Uterus (tissue), 3 donors: ENCODE measurements at regions not wholly inside any gene's neighbourhood (a gene's known extent, or its start where the extent isn't known, plus 50 kb on each side); places are given as distances from the start of the nearest gene placed in this dataset.

Source experiments
- DNase-seq, 2 donors: peaks; one replicate each; pipeline ENCODE4 v3.0.0-alpha.2; 2019 to 2020
- H3K27ac ChIP-seq, 2 donors: fragments of 200-600 bp; sonication (generic); 1 replicate in 1 of 2; 2 replicates in 1 of 2; pipeline ENCODE4 v1.5.1; 2016 to 2018
- H3K27me3 ChIP-seq, 2 donors: fragments of 200-600 bp; sonication (generic); one replicate each; pipeline ENCODE4 v1.5.1; 2018 to 2019; ENCODE audit warnings: control low read depth in 1 of 2
- H3K36me3 ChIP-seq, 2 donors: fragments of 200-600 bp; sonication (generic); one replicate each; pipeline ENCODE4 v1.5.1; 2019; ENCODE audit warnings: control low read depth in 1 of 2
- H3K4me1 ChIP-seq, 2 donors: fragments of 200-600 bp; sonication (generic); one replicate each; pipeline ENCODE4 v1.5.1; 2018 to 2019; ENCODE audit warnings: control low read depth in 1 of 2
- H3K4me3 ChIP-seq, 2 donors: fragments of 200-600 bp; sonication (generic); 1 replicate in 1 of 2; 2 replicates in 1 of 2; pipeline ENCODE4 v1.5.1; 2018 to 2019; ENCODE audit warnings: mild to moderate bottlenecking in 1 of 2
- H3K9me3 ChIP-seq, 2 donors: fragments of 200-600 bp; sonication (generic); one replicate each; pipeline ENCODE4 v1.5.1; 2019; ENCODE audit warnings: control low read depth in 1 of 2
- POLR2A ChIP-seq, 2 donors: fragments of 450-650 bp; IDR thresholded peaks; one replicate each; pipeline ENCODE4 v1.6.1; 2016; ENCODE audit warnings: antibody characterized with exemption in 2 of 2, mild to moderate bottlenecking in 1 of 2, moderate library complexity in 1 of 2
- intact Hi-C: fragments of 100-400 bp; cut with DNase I; formaldehyde crosslinking; loops from one replicate; pipeline ENCODE4 v1.15.1; 2023; ENCODE audit warnings: low total_unique reads
- TF ChIP-seq, protein P1 (sequence below), 4 experiments: fragments of 200-600 bp in 2 of 4; fragments of 450-650 bp in 2 of 4; sonication (generic) in 2 of 4; IDR thresholded peaks; one replicate each; pipeline ENCODE4 v1.5.1; 2016 to 2019; ENCODE audit warnings: antibody characterized with exemption in 4 of 4, mild to moderate bottlenecking in 2 of 4, moderate library complexity in 1 of 4
- donor health status: DM: yes; HTN: yes; CAD: no.

GRCh38 chr6:132020138-132020581 is 69.0 kb upstream of the CCN2 start:
- H3K36me3 ChIP-seq, result no peaks in the 10 kb centered on the region
- H3K27me3 ChIP-seq, result no peaks in the 10 kb centered on the region
- H3K4me3 ChIP-seq, result no peak overlapping the region
- H3K27ac ChIP-seq, result peak overlapping the region; percentile 79 to 91
- no peaks in the 10 kb centered on the region for H3K9me3 ChIP-seq
- intact Hi-C loops, result no loop called here
- TF ChIP-seq, protein P1, sequence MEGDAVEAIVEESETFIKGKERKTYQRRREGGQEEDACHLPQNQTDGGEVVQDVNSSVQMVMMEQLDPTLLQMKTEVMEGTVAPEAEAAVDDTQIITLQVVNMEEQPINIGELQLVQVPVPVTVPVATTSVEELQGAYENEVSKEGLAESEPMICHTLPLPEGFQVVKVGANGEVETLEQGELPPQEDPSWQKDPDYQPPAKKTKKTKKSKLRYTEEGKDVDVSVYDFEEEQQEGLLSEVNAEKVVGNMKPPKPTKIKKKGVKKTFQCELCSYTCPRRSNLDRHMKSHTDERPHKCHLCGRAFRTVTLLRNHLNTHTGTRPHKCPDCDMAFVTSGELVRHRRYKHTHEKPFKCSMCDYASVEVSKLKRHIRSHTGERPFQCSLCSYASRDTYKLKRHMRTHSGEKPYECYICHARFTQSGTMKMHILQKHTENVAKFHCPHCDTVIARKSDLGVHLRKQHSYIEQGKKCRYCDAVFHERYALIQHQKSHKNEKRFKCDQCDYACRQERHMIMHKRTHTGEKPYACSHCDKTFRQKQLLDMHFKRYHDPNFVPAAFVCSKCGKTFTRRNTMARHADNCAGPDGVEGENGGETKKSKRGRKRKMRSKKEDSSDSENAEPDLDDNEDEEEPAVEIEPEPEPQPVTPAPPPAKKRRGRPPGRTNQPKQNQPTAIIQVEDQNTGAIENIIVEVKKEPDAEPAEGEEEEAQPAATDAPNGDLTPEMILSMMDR (IDR thresholded peaks at IDR 0.05), result peak in 1 of 4 experiments; percentile 6
- no peak for TF ChIP-seq POLR2A (IDR thresholded peaks at IDR 0.05)
- peak; percentile 52 to 53 for DNase-seq
- peaks cover 0 to 5% of the 10 kb centered on the region in 2 donors for H3K4me1 ChIP-seq

- DNase-seq, result no peak
- no peak for TF ChIP-seq POLR2A (IDR thresholded peaks at IDR 0.05)
- TF ChIP-seq, protein P1 (IDR thresholded peaks at IDR 0.05), result no peak
- Histone ChIP-seq H3K27ac (peak overlapping the region; percentile 79 to 91), H3K27me3 (no peaks in the 10 kb centered on the region), H3K4me1 (peaks cover 0 to 5% of the 10 kb centered on the region in 2 donors), H3K4me3 (no peak overlapping the region), H3K36me3 (no peaks in the 10 kb centered on the region), H3K9me3 (no peaks in the 10 kb centered on the region)
- intact Hi-C loops, result no loop called here
Observed at GRCh38 chr6:132019586-132019985, 68.4 kb upstream of the CCN2 start.

GRCh38 chr6:132017942-132018341 is 66.8 kb upstream of the CCN2 start:
- no peak overlapping the region for H3K4me3 ChIP-seq
- no peak for DNase-seq
- H3K27ac ChIP-seq, result no peak overlapping the region
- no peaks in the 10 kb centered on the region for H3K36me3 ChIP-seq
- H3K9me3 ChIP-seq, result no peaks in the 10 kb centered on the region
- intact Hi-C loops, result no loop called here
- H3K4me1 ChIP-seq, result peaks cover 0 to 5% of the 10 kb centered on the region in 2 donors
- no peaks in the 10 kb centered on the region for H3K27me3 ChIP-seq
- TF ChIP-seq POLR2A (IDR thresholded peaks at IDR 0.05), result no peak
- TF ChIP-seq, protein P1 (IDR thresholded peaks at IDR 0.05), result no peak

GRCh38 chr6:132016396-132016795 is 65.2 kb upstream of the CCN2 start:
- Histone ChIP-seq H3K36me3 (no peaks in the 10 kb centered on the region), H3K27ac (peak overlapping the region in 1 of 2 donors; percentile 18), H3K9me3 (no peaks in the 10 kb centered on the region), H3K4me1 (peaks cover 0 to 10% of the 10 kb centered on the region in 2 donors), H3K4me3 (no peak overlapping the region), H3K27me3 (no peaks in the 10 kb centered on the region)
- intact Hi-C loops, result no loop called here
- no peak for TF ChIP-seq POLR2A (IDR thresholded peaks at IDR 0.05)
- TF ChIP-seq, protein P1 (IDR thresholded peaks at IDR 0.05), result no peak
- no peak for DNase-seq

GRCh38 chr6:132011582-132011981 is 60.4 kb upstream of the CCN2 start:
- intact Hi-C loops, result no loop called here
- Histone ChIP-seq H3K36me3 (no peaks in the 10 kb centered on the region), H3K27ac (peak overlapping the region; percentile 42 to 78), H3K27me3 (no peaks in the 10 kb centered on the region), H3K4me1 (peaks cover 0 to 5% of the 10 kb centered on the region in 2 donors), H3K9me3 (no peaks in the 10 kb centered on the region), H3K4me3 (no peak overlapping the region)
- TF ChIP-seq, protein P1 (IDR thresholded peaks at IDR 0.05), result no peak
- TF ChIP-seq POLR2A (IDR thresholded peaks at IDR 0.05), result no peak
- peak in 1 of 2 donors; percentile 25 for DNase-seq
